Testis (tissue), 2 donors: ENCODE measurements at regions not wholly inside any gene's neighbourhood (a gene's known extent, or its start where the extent isn't known, plus 50 kb on each side); places are given as distances from the start of the nearest gene placed in this dataset.
"Not testable (repeated sequence)": the region's sequence is repeated elsewhere in the genome, so short reads cannot be mapped to it uniquely, and the experiment has no call there.

ENCODE experiments used
- CTCF ChIP-seq, 3 experiments: fragments of 450-650 bp in 2 of 3; fragments of 200-600 bp in 1 of 3; sonication (generic) in 1 of 3; IDR thresholded peaks; one replicate each; pipeline ENCODE4 v1.5.1; 2016 to 2019; ENCODE audit warnings: antibody characterized with exemption in 3 of 3, mild to moderate bottlenecking in 2 of 3, moderate library complexity in 1 of 3
- POLR2A ChIP-seq: fragments of 450-650 bp; IDR thresholded peaks from one replicate; pipeline ENCODE4 v1.6.1; 2017; ENCODE audit warnings: antibody characterized with exemption, mild to moderate bottlenecking, moderate library complexity

GRCh38 chr2:87515226-87515625, 232.7 kb upstream of the PLGLB2 start:
- not testable (repeated sequence) for TF ChIP-seq CTCF (IDR thresholded peaks at IDR 0.05); POLR2A
